BLaER1 (cell line): ENCODE measurements at regions not wholly inside any gene's neighbourhood (a gene's known extent, or its start where the extent isn't known, plus 50 kb on each side); places are given as distances from the start of the nearest gene placed in this dataset.

ENCODE experiments used
- H3K27ac ChIP-seq: shearing (Covaris generic); formaldehyde crosslinking; 2 replicates; pipeline ENCODE4 v1.8.1; 2022
- H3K27me3 ChIP-seq: shearing (Covaris generic); formaldehyde crosslinking; 2 replicates; pipeline ENCODE4 v1.8.1; 2022
- H3K36me3 ChIP-seq: shearing (Covaris generic); formaldehyde crosslinking; 2 replicates; pipeline ENCODE4 v1.8.1; 2022
- H3K4me1 ChIP-seq: shearing (Covaris generic); formaldehyde crosslinking; 2 replicates; pipeline ENCODE4 v1.8.1; 2022
- H3K4me2 ChIP-seq: shearing (Covaris generic); formaldehyde crosslinking; 2 replicates; pipeline ENCODE4 v1.8.1; 2022
- H3K4me3 ChIP-seq: shearing (Covaris generic); formaldehyde crosslinking; 2 replicates; pipeline ENCODE4 v1.8.1; 2022
- H3K9ac ChIP-seq: shearing (Covaris generic); formaldehyde crosslinking; 2 replicates; pipeline ENCODE4 v1.8.1; 2022
- H3K9me3 ChIP-seq: shearing (Covaris generic); formaldehyde crosslinking; 2 replicates; pipeline ENCODE4 v1.8.1; 2022
- H4K20me1 ChIP-seq: shearing (Covaris generic); formaldehyde crosslinking; 2 replicates; pipeline ENCODE4 v1.8.1; 2022
- Cebpa-rat ChIP-seq: shearing (Covaris generic); IDR thresholded peaks from 2 replicates; pipeline ENCODE4 v1.8.1; 2022

GRCh38 chr15:87599616-87600015, 656.9 kb downstream of the NTRK3 start:
- Histone ChIP-seq H3K36me3 (no peaks in the 10 kb centered on the region), H3K27ac (no peak overlapping the region), H3K27me3 (no peaks in the 10 kb centered on the region), H4K20me1 (no peaks in the 10 kb centered on the region), H3K4me2 (no peak overlapping the region), H3K9me3 (no peaks in the 10 kb centered on the region), H3K4me1 (peaks cover 13% of the 10 kb centered on the region), H3K9ac (no peak overlapping the region), H3K4me3 (no peak overlapping the region)
- no peak for TF ChIP-seq Cebpa-rat

GRCh38 chr15:87597346-87598052, 659.0 kb downstream of the NTRK3 start:
- Histone ChIP-seq H3K9ac (no peak overlapping the region), H3K27me3 (no peaks in the 10 kb centered on the region), H3K4me1 (peaks cover 13% of the 10 kb centered on the region), H3K4me2 (peak overlapping the region; percentile 46), H3K4me3 (no peak overlapping the region), H3K9me3 (peaks cover 8% of the 10 kb centered on the region; the same call in 1 of the 2 replicates), H4K20me1 (no peaks in the 10 kb centered on the region), H3K27ac (no peak overlapping the region), H3K36me3 (no peaks in the 10 kb centered on the region)
- TF ChIP-seq Cebpa-rat, result no peak

GRCh38 chr15:87591582-87591981, 665.0 kb downstream of the NTRK3 start:
- H3K27me3 ChIP-seq, result no peaks in the 10 kb centered on the region
- no peaks in the 10 kb centered on the region for H4K20me1 ChIP-seq
- H3K36me3 ChIP-seq, result no peaks in the 10 kb centered on the region
- H3K9ac ChIP-seq, result no peak overlapping the region
- H3K27ac ChIP-seq, result no peak overlapping the region
- H3K4me1 ChIP-seq, result peaks cover 13% of the 10 kb centered on the region
- H3K4me3 ChIP-seq, result no peak overlapping the region
- no peak overlapping the region for H3K4me2 ChIP-seq
- H3K9me3 ChIP-seq, result peaks cover 9% of the 10 kb centered on the region; the same call in 1 of the 2 replicates
- TF ChIP-seq Cebpa-rat, result no peak

DNA sequence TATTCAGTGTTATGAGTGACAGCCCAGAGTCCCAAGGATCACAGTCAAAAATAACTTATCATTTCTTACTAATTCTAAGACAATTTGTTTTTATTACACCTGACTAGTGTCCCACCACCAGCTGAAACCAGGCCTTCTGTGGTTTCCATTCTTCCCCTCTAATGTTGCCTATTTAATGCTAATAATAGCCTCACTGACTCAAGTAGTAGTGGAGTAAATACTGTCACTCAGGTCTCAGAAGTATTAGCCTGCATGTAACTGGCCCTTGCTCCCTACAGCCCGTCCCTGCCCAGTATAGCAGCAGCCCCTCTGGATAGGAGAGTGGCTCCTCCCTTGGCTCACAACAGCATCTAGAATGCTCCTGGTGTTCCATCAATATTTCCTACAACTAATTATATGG, 665.5 kb downstream of the NTRK3 start:
- Histone ChIP-seq H3K4me2 (peak overlapping the region; percentile 4; the same call in 1 of the 2 replicates), H3K4me1 (peaks cover 13% of the 10 kb centered on the region), H3K27ac (no peak overlapping the region), H3K36me3 (no peaks in the 10 kb centered on the region), H3K9ac (no peak overlapping the region), H3K27me3 (no peaks in the 10 kb centered on the region), H4K20me1 (no peaks in the 10 kb centered on the region), H3K4me3 (no peak overlapping the region), H3K9me3 (peaks cover 9% of the 10 kb centered on the region; the same call in 1 of the 2 replicates)
- TF ChIP-seq Cebpa-rat, result no peak

GRCh38 chr15:87589134-87589533, 667.4 kb downstream of the NTRK3 start:
- Histone ChIP-seq H3K9ac (no peak overlapping the region), H4K20me1 (no peaks in the 10 kb centered on the region), H3K4me3 (no peak overlapping the region), H3K4me1 (peaks cover 13% of the 10 kb centered on the region), H3K9me3 (peaks cover 9% of the 10 kb centered on the region; the same call in 1 of the 2 replicates), H3K4me2 (no peak overlapping the region), H3K36me3 (no peaks in the 10 kb centered on the region), H3K27me3 (no peaks in the 10 kb centered on the region), H3K27ac (no peak overlapping the region)
- no peak for TF ChIP-seq Cebpa-rat

- H3K27ac ChIP-seq, result no peak overlapping the region
- TF ChIP-seq Cebpa-rat, result no peak
- H3K9me3 ChIP-seq, result no peaks in the 10 kb centered on the region
- no peaks in the 10 kb centered on the region for H3K36me3 ChIP-seq
- no peak overlapping the region for H3K4me2 ChIP-seq
- H3K9ac ChIP-seq, result no peak overlapping the region
- H3K4me1 ChIP-seq, result no peaks in the 10 kb centered on the region
- H4K20me1 ChIP-seq, result no peaks in the 10 kb centered on the region
- H3K27me3 ChIP-seq, result no peaks in the 10 kb centered on the region
- no peak overlapping the region for H3K4me3 ChIP-seq
These were observed 674.4 kb downstream of the NTRK3 start for GRCh38 chr15:87582169-87582568.

GRCh38 chr15:87579537-87579936, 677.0 kb downstream of the NTRK3 start:
- no peaks in the 10 kb centered on the region for H3K4me1 ChIP-seq
- H3K4me2 ChIP-seq, result no peak overlapping the region
- H3K27ac ChIP-seq, result no peak overlapping the region
- no peaks in the 10 kb centered on the region for H3K27me3 ChIP-seq
- H4K20me1 ChIP-seq, result no peaks in the 10 kb centered on the region
- no peaks in the 10 kb centered on the region for H3K36me3 ChIP-seq
- no peaks in the 10 kb centered on the region for H3K9me3 ChIP-seq
- no peak overlapping the region for H3K4me3 ChIP-seq
- TF ChIP-seq Cebpa-rat, result no peak
- H3K9ac ChIP-seq, result no peak overlapping the region

DNA sequence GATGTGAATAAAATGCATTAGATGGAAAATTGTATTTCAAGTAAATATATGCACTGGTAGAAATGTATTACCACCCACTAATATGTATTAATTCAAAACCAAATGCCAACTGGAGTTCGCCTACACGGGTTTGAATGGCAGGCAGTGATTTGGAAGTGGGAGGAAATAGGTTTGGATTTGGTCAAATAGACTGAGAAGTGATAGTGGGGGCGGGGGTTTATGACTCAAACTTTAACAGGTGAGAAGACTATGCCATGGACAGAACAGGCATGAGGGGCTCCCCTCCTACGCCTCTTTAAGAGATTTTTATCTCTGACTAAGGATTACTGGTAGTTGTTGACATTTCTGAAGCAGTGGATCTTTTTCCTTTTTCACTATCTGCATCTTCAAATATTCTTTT, 677.8 kb downstream of the NTRK3 start:
- Histone ChIP-seq H3K9me3 (no peaks in the 10 kb centered on the region), H3K36me3 (no peaks in the 10 kb centered on the region), H3K27me3 (no peaks in the 10 kb centered on the region), H3K9ac (no peak overlapping the region), H3K4me3 (no peak overlapping the region), H3K4me1 (no peaks in the 10 kb centered on the region), H4K20me1 (no peaks in the 10 kb centered on the region), H3K27ac (no peak overlapping the region), H3K4me2 (no peak overlapping the region)
- TF ChIP-seq Cebpa-rat, result no peak

DNA sequence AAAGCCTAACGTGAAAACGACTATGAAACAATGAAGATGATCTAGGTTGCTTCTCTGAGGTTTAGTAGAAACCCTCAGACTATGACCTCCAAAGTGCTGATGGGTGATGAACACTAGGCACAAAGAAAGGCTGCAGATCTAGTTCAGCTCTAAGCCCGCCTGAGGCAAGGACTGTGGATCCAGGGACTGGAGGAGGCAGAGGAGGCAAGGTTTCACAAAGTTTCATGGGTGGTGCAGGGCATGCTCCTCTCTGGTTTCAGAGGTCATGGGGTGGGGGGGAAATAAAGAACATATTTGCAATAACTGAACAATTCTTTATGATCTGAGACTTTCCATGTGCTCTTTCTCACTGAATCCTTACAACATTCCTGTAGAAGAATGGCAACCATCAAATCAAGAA, 679.2 kb downstream of the NTRK3 start:
- no peaks in the 10 kb centered on the region for H3K4me1 ChIP-seq
- no peaks in the 10 kb centered on the region for H3K9me3 ChIP-seq
- H3K4me2 ChIP-seq, result no peak overlapping the region
- H3K4me3 ChIP-seq, result no peak overlapping the region
- H3K36me3 ChIP-seq, result no peaks in the 10 kb centered on the region
- H3K27ac ChIP-seq, result no peak overlapping the region
- no peaks in the 10 kb centered on the region for H4K20me1 ChIP-seq
- no peak for TF ChIP-seq Cebpa-rat
- no peaks in the 10 kb centered on the region for H3K27me3 ChIP-seq
- H3K9ac ChIP-seq, result no peak overlapping the region

GRCh38 chr15:87576486-87577176, 679.9 kb downstream of the NTRK3 start:
- no peak for TF ChIP-seq Cebpa-rat
- Histone ChIP-seq H3K4me3 (no peak overlapping the region), H3K27me3 (no peaks in the 10 kb centered on the region), H3K36me3 (no peaks in the 10 kb centered on the region), H3K27ac (no peak overlapping the region), H3K4me1 (no peaks in the 10 kb centered on the region), H4K20me1 (no peaks in the 10 kb centered on the region), H3K9me3 (no peaks in the 10 kb centered on the region), H3K4me2 (no peak overlapping the region), H3K9ac (no peak overlapping the region)
